Chondrocyte (in vitro differentiated cells): ENCODE measurements at regions not wholly inside any gene's neighbourhood (a gene's known extent, or its start where the extent isn't known, plus 50 kb on each side); places are given as distances from the start of the nearest gene placed in this dataset.

Experiments
- DNase-seq: peaks from one replicate; pipeline ENCODE4 v3.0.0; 2021; ENCODE audit warnings: mixed read lengths, low spot score
- H3K27ac Mint-ChIP-seq: one replicate; pipeline ENCODE4 v1.8.0; 2021; ENCODE audit warnings: mild to moderate bottlenecking, moderate library complexity, mixed read lengths; ENCODE audit not compliant: unreplicated experiment
- H3K27me3 Mint-ChIP-seq: 2 replicates; pipeline ENCODE4 v1.8.0; 2021; ENCODE audit warnings: low read depth, mixed read lengths
- H3K36me3 Mint-ChIP-seq: 2 replicates; pipeline ENCODE4 v1.8.0; 2021; ENCODE audit warnings: low read depth, mixed read lengths
- H3K4me1 Mint-ChIP-seq: 2 replicates; pipeline ENCODE4 v1.8.0; 2021; ENCODE audit warnings: low read depth, mild to moderate bottlenecking, mixed read lengths
- H3K4me3 Mint-ChIP-seq: one replicate; pipeline ENCODE4 v1.8.0; 2021; ENCODE audit warnings: mild to moderate bottlenecking, moderate library complexity, mixed read lengths; ENCODE audit not compliant: unreplicated experiment
- H3K9me3 Mint-ChIP-seq: 2 replicates; pipeline ENCODE4 v1.8.0; 2021; ENCODE audit warnings: low read depth, mixed read lengths
- TF ChIP-seq, protein P1 (sequence below): fragments of 200-600 bp; sonication (generic); IDR thresholded peaks from 2 replicates; pipeline ENCODE4 v1.5.0; 2021; ENCODE audit warnings: antibody characterized with exemption, mild to moderate bottlenecking, moderate library complexity

DNA sequence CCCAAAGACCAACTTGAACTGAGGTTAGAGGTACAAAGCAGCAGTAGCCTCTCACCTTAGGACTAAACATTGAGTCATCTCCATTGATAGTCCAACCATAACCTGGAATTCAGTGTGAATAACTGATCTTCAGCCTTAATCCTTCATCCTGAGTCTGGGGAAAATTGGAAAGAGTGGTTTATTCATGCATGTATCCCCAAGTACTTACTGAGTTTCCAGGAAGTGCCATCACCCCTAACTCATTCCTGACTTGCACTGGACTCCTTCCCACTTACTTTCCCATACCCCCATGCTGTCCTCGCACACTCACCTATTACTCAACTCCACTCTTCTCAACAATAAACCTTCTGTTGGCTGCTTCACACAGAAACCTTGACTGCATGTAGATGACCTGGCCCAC, 161.4 kb upstream of the ZNF462 start:
- Mint-ChIP-seq H3K27ac (no peak overlapping the region), H3K9me3 (peaks cover 8% of the 10 kb centered on the region), H3K4me1 (peaks cover 28% of the 10 kb centered on the region), H3K36me3 (no peaks in the 10 kb centered on the region), H3K27me3 (no peaks in the 10 kb centered on the region), H3K4me3 (no peak overlapping the region)
- DNase-seq: no peak
- TF ChIP-seq, protein P1, sequence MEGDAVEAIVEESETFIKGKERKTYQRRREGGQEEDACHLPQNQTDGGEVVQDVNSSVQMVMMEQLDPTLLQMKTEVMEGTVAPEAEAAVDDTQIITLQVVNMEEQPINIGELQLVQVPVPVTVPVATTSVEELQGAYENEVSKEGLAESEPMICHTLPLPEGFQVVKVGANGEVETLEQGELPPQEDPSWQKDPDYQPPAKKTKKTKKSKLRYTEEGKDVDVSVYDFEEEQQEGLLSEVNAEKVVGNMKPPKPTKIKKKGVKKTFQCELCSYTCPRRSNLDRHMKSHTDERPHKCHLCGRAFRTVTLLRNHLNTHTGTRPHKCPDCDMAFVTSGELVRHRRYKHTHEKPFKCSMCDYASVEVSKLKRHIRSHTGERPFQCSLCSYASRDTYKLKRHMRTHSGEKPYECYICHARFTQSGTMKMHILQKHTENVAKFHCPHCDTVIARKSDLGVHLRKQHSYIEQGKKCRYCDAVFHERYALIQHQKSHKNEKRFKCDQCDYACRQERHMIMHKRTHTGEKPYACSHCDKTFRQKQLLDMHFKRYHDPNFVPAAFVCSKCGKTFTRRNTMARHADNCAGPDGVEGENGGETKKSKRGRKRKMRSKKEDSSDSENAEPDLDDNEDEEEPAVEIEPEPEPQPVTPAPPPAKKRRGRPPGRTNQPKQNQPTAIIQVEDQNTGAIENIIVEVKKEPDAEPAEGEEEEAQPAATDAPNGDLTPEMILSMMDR: no peak

DNA sequence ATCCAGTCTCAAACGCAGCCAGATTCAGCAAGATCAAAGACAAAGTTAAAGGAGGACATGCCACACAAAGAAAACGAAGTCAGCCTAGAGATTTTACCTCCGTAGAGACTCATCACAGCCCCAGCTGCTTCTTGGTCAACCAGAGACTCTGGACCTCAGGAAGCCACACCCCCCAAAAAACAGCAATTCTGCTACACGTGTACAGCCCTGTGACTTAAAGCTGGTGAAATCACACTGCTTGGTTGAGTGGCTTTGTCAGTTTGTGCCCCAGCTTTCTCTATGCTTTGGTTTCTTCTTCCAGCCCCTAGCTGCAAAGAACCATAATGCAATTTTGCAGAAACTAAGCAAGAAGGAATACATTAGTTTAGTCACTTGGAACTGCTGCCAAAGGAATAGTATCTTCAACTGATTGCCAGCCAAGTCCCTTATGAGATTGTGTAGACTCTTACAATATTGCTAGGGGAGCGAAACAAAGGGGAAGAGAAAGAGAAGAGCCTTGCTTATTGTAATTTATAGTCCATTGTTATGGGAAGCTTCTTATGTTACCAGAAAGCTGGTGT, 158.8 kb upstream of the ZNF462 start:
- Mint-ChIP-seq H3K27me3 (no peaks in the 10 kb centered on the region), H3K36me3 (no peaks in the 10 kb centered on the region), H3K4me3 (no peak overlapping the region), H3K4me1 (peaks cover 23% of the 10 kb centered on the region), H3K27ac (no peak overlapping the region), H3K9me3 (peaks cover 8% of the 10 kb centered on the region)
- TF ChIP-seq, protein P1: no peak
- DNase-seq: no peak

- no peak for DNase-seq
- no peak overlapping the region for H3K4me3 Mint-ChIP-seq
- H3K27me3 Mint-ChIP-seq: no peaks in the 10 kb centered on the region
- no peak overlapping the region for H3K27ac Mint-ChIP-seq
- TF ChIP-seq, protein P1: no peak
- H3K9me3 Mint-ChIP-seq: peaks cover 8% of the 10 kb centered on the region
- peaks cover 35% of the 10 kb centered on the region for H3K4me1 Mint-ChIP-seq
- no peaks in the 10 kb centered on the region for H3K36me3 Mint-ChIP-seq
Measured at GRCh38 chr9:106707291-106707690, 155.7 kb upstream of the ZNF462 start.

- peak overlapping the region; percentile 61 for H3K27ac Mint-ChIP-seq
- H3K4me1 Mint-ChIP-seq: peaks cover 36% of the 10 kb centered on the region
Measured at GRCh38 chr9:106707738-106708474, 155.1 kb upstream of the ZNF462 start.

GRCh38 chr9:106708475-106709146, 154.4 kb upstream of the ZNF462 start:
- H3K4me1 Mint-ChIP-seq: peaks cover 36% of the 10 kb centered on the region
- H3K27me3 Mint-ChIP-seq: no peaks in the 10 kb centered on the region
- no peak for DNase-seq
- H3K9me3 Mint-ChIP-seq: peaks cover 8% of the 10 kb centered on the region
- TF ChIP-seq, protein P1: no peak
- H3K36me3 Mint-ChIP-seq: no peaks in the 10 kb centered on the region
- peak overlapping the region; percentile 52 for H3K27ac Mint-ChIP-seq
- H3K4me3 Mint-ChIP-seq: no peak overlapping the region

More at GRCh38 chr9:106707738-106708474, 155.1 kb upstream of the ZNF462 start:
- DNase-seq: no peak
- Mint-ChIP-seq H3K36me3 (no peaks in the 10 kb centered on the region), H3K4me3 (no peak overlapping the region), H3K27me3 (no peaks in the 10 kb centered on the region), H3K9me3 (peaks cover 8% of the 10 kb centered on the region)
- TF ChIP-seq, protein P1: no peak
